Activated CD8-positive, alpha-beta T cell treated with anti-CD3 and anti-CD28 coated beads, Interleukin-2, amount 10 ng/mL, durations not matched to agents 7 days and 5 days (primary cell): ENCODE measurements at regions not wholly inside any gene's neighbourhood (a gene's known extent, or its start where the extent isn't known, plus 50 kb on each side); places are given as distances from the start of the nearest gene placed in this dataset.

Experiments used
- ATAC-seq: fragments of 150-1000 bp; cut with Tn5 transposase; one replicate; pipeline ENCODE4 v1.10.0; 2021; ENCODE audit warnings: moderate library complexity
- CTCF ChIA-PET: fragments of 350-600 bp; sonication (Branson Sonifier 250); formaldehyde crosslinking; loops from one replicate; lab custom pipeline; 2021; ENCODE audit warnings: antibody characterized with exemption; lab: Charles Lee
- POLR2A ChIA-PET: fragments of 350-600 bp; sonication (Branson Sonifier 250); formaldehyde crosslinking; loops from one replicate; lab custom pipeline; 2021; ENCODE audit warnings: antibody characterized with exemption; lab: Charles Lee
- DNase-seq: peaks from one replicate; pipeline ENCODE4 v3.0.0-alpha.2; 2020
- H3K27ac Mint-ChIP-seq: one replicate; pipeline ENCODE4 v1.8.0; 2021; ENCODE audit warnings: mild to moderate bottlenecking, mixed read lengths
- H3K27me3 Mint-ChIP-seq: one replicate; pipeline ENCODE4 v1.8.0; 2021; ENCODE audit warnings: low read depth, mixed read lengths
- H3K36me3 Mint-ChIP-seq: one replicate; pipeline ENCODE4 v1.8.0; 2021; ENCODE audit warnings: low read depth, mixed read lengths
- H3K4me1 Mint-ChIP-seq: one replicate; pipeline ENCODE4 v1.8.0; 2021; ENCODE audit warnings: low read depth, mixed read lengths
- H3K4me3 Mint-ChIP-seq: one replicate; pipeline ENCODE4 v1.8.0; 2021; ENCODE audit warnings: mild to moderate bottlenecking, mixed read lengths
- H3K9me3 Mint-ChIP-seq: one replicate; pipeline ENCODE4 v1.8.0; 2022; ENCODE audit warnings: mixed read lengths; ENCODE audit not compliant: insufficient read depth

DNA sequence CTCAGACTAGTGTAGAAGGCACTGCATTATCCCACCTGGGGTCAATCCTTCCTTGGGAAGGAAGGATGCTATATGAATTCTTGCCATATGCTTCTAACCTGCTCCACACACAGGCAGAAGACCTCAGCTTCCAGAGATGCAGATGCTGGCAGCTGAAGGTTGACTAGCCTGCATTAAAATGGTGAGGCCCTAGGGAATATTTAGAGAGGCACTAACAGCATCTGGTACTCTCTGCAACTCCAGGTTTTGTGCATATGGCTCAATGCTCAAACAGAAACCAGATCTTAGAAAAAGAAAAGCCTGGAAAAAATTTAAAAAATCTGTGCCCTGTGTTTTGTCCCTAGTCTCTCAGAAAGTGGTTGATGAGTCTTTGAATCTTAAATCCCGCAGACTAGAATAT is 56.0 kb upstream of the MYRIP start:
- H3K27me3 Mint-ChIP-seq, result no peaks in the 10 kb centered on the region

GRCh38 chr3:39754549-39754948 is 54.9 kb upstream of the MYRIP start:
- Mint-ChIP-seq H3K27ac (no peak overlapping the region), H3K36me3 (no peaks in the 10 kb centered on the region), H3K9me3 (no peaks in the 10 kb centered on the region), H3K27me3 (no peaks in the 10 kb centered on the region), H3K4me1 (no peaks in the 10 kb centered on the region), H3K4me3 (no peak overlapping the region)
- POLR2A ChIA-PET, result interaction anchor here (0.6 kb wide), 1 partner anchor 23 kb away, joined by 3 read pairs; no protein-coding TSS in a partner anchor
- CTCF ChIA-PET, result no interaction called here
- DNase-seq (no peak), ATAC-seq (no peak)

More for the DNA sequence above, 56.0 kb upstream of the MYRIP start:
- Mint-ChIP-seq H3K36me3 (no peaks in the 10 kb centered on the region), H3K27ac (no peak overlapping the region), H3K4me3 (no peak overlapping the region), H3K4me1 (no peaks in the 10 kb centered on the region), H3K9me3 (no peaks in the 10 kb centered on the region)
- ChIA-PET POLR2A (no interaction called here), CTCF (no interaction called here)
- no peak for ATAC-seq
- DNase-seq, result no peak

GRCh38 chr3:39755100-39755499 is 54.3 kb upstream of the MYRIP start:
- Mint-ChIP-seq H3K27me3 (no peaks in the 10 kb centered on the region), H3K27ac (no peak overlapping the region), H3K36me3 (no peaks in the 10 kb centered on the region), H3K4me3 (no peak overlapping the region), H3K9me3 (no peaks in the 10 kb centered on the region), H3K4me1 (no peaks in the 10 kb centered on the region)
- ATAC-seq (no peak), DNase-seq (no peak)
- ChIA-PET POLR2A (interaction anchor here (0.6 kb wide), 1 partner anchor 22 kb away, joined by 3 read pairs; no protein-coding TSS in a partner anchor), CTCF (no interaction called here)

- no peak overlapping the region for H3K4me3 Mint-ChIP-seq
- DNase-seq (no peak), ATAC-seq (no peak)
- no peaks in the 10 kb centered on the region for H3K4me1 Mint-ChIP-seq
- ChIA-PET CTCF (no interaction called here), POLR2A (no interaction called here)
- no peak overlapping the region for H3K27ac Mint-ChIP-seq
- H3K9me3 Mint-ChIP-seq, result no peaks in the 10 kb centered on the region
- H3K36me3 Mint-ChIP-seq, result no peaks in the 10 kb centered on the region
- H3K27me3 Mint-ChIP-seq, result no peaks in the 10 kb centered on the region
Measured at GRCh38 chr3:39757307-39757706, 52.1 kb upstream of the MYRIP start.
